K562 (cell line): ENCODE measurements at regions not wholly inside any gene's neighbourhood (a gene's known extent, or its start where the extent isn't known, plus 50 kb on each side); places are given as distances from the start of the nearest gene placed in this dataset.
"Not testable (repeated sequence)": the region's sequence is repeated elsewhere in the genome, so short reads cannot be mapped to it uniquely, and the experiment has no call there.

ENCODE experiments used
- ATAC-seq: fragments of 200-7000 bp; cut with Tn5 transposase; 3 replicates; pipeline ENCODE4 v1.9.1; 2020; ENCODE audit warnings: moderate library complexity
- BruUV-seq: library from RNA; stranded (reverse); fragments of 400-500 nt; replicated peaks from 2 replicates; lab custom pipeline; 2021; lab: Mats Ljungman, UMichigan
- CTCF ChIA-PET: fragments of 300-600 bp; formaldehyde crosslinking; extraction: SDS; loops from one replicate; lab custom pipeline; 2021; ENCODE audit warnings: low intra/inter-chr PET ratio; lab: Yijun Ruan, JAX
- POLR2A ChIA-PET: fragments of 300-600, 350-650 bp; sonication (Branson Sonifier 250); formaldehyde crosslinking; extraction: SDS; loops from one replicate; lab custom pipeline; 2021; ENCODE audit warnings: antibody characterized with exemption, inconsistent platforms; lab: Yijun Ruan, JAX
- DNase-seq, 4 experiments: peaks; one replicate each; pipeline versions ENCODE4 v3.0.0 to v3.0.0-alpha.2; 2011 to 2018; ENCODE audit warnings: low spot score in 3 of 4, mixed read lengths in 3 of 4; ENCODE audit errors: extremely low read depth in 1 of 4
- FAIRE-seq: peaks from 2 replicates; lab custom pipeline; 2011; peaks lifted over from hg19 to GRCh38; lab: Jason Lieb, UNC
- H2AFZ ChIP-seq: 2 replicates; pipeline ENCODE4 v1.6.0; 2011; ENCODE audit warnings: low read depth, low read length, control low read depth, inconsistent platforms
- H3K27ac ChIP-seq: fragments of 200-600 bp; 3 replicates; pipeline ENCODE4 v1.8.0; 2011; ENCODE audit warnings: low read depth, mild to moderate bottlenecking, control low read depth, inconsistent platforms, low read length, moderate library complexity, mixed read lengths; ENCODE audit errors: extremely low read depth
- H3K27me3 ChIP-seq, 2 experiments: fragments of 300-600 bp in 1 of 2; 2 replicates in 1 of 2; 3 replicates in 1 of 2; pipeline versions ENCODE4 v1.6.0 to v1.8.0; 2011; ENCODE audit warnings: inconsistent platforms in 2 of 2, low read length in 2 of 2, mild to moderate bottlenecking in 1 of 2, mixed read lengths in 1 of 2, moderate library complexity in 1 of 2; ENCODE audit not compliant: control insufficient read depth in 2 of 2, insufficient read depth in 2 of 2
- H3K36me3 ChIP-seq: fragments of 300-600 bp; 3 replicates; pipeline ENCODE4 v1.8.0; 2011; ENCODE audit warnings: mild to moderate bottlenecking, low read length, inconsistent platforms; ENCODE audit not compliant: control insufficient read depth, insufficient read depth
- H3K4me1 ChIP-seq, 2 experiments: fragments of 200-600 bp in 1 of 2; replicated peaks in 1 of 2; 2 replicates in 1 of 2; 3 replicates in 1 of 2; pipeline versions ENCODE4 v1.5.1 to v1.8.0; 2011; ENCODE audit warnings: inconsistent platforms in 2 of 2, low read length in 2 of 2, mild to moderate bottlenecking in 1 of 2, mixed read lengths in 1 of 2, moderate library complexity in 1 of 2; ENCODE audit not compliant: control insufficient read depth in 2 of 2, insufficient read depth in 2 of 2
- H3K4me2 ChIP-seq: 2 replicates; pipeline ENCODE4 v1.6.1; 2011; ENCODE audit warnings: low read length, control low read depth, inconsistent platforms, mixed read lengths; ENCODE audit not compliant: insufficient read depth
- H3K4me3 ChIP-seq: fragments of 200-600 bp; sonication (generic), shearing (Covaris generic); 2 replicates; pipeline ENCODE4 v1.5.1; 2016; ENCODE audit warnings: control low read depth, inconsistent platforms
- H3K79me2 ChIP-seq: fragments of 200-600 bp; 3 replicates; pipeline ENCODE4 v1.8.0; 2011; ENCODE audit warnings: low read length, inconsistent platforms; ENCODE audit not compliant: control insufficient read depth, insufficient read depth
- H3K9ac ChIP-seq, 2 experiments: 2 replicates each; pipeline versions ENCODE4 v1.6.0 to v1.6.1; 2011; ENCODE audit warnings: low read depth in 2 of 2, low read length in 2 of 2, control low read depth in 1 of 2, inconsistent platforms in 1 of 2, mild to moderate bottlenecking in 1 of 2, mixed read lengths in 1 of 2; ENCODE audit not compliant: insufficient read depth in 1 of 2
- H3K9me1 ChIP-seq: one replicate; pipeline ENCODE4 v1.6.0; 2011; ENCODE audit warnings: inconsistent platforms, mild to moderate bottlenecking, low read length, moderate library complexity; ENCODE audit not compliant: control insufficient read depth, insufficient read depth
- H3K9me3 ChIP-seq: replicated peaks from 2 replicates; pipeline ENCODE4 v1.5.1; 2011; ENCODE audit warnings: low read depth, low read length, inconsistent platforms; ENCODE audit not compliant: control insufficient read depth, insufficient read depth
- H4K20me1 ChIP-seq: replicated peaks from 2 replicates; pipeline ENCODE4 v1.6.1; 2011; ENCODE audit warnings: low read length, inconsistent platforms, mixed read lengths; ENCODE audit not compliant: control insufficient read depth, insufficient read depth
- ARID4B ChIP-seq: sonication (generic); formaldehyde crosslinking; IDR thresholded peaks from 2 replicates; pipeline ENCODE4 v1.8.0; 2022; ENCODE audit warnings: mild to moderate bottlenecking, missing genetic modification reagents
- STAT5B ChIP-seq: fragments of 250-450 bp; sonication (Bioruptor Pico); IDR thresholded peaks from 2 replicates; pipeline ENCODE4 v1.8.0; 2021; ENCODE audit warnings: mild to moderate bottlenecking, inconsistent platforms
- ZNF76 ChIP-seq: fragments of 250-450 bp; sonication (Bioruptor Pico); IDR thresholded peaks from 2 replicates; pipeline ENCODE4 v1.4.0; 2020; ENCODE audit warnings: mild to moderate bottlenecking, moderate library complexity, borderline replicate concordance
- WGBS: fragments of 100-300 bp; shearing (Covaris generic); methylation state at CpG from one replicate; pipeline ENCODE4 v1.1.6; 2016; ENCODE audit warnings: low coverage, mixed read lengths; ENCODE audit not compliant: insufficient coverage; ENCODE audit errors: missing lambda C conversion rate; 5-methylcytosine and 5-hydroxymethylcytosine counted together
- in situ Hi-C: fragments of 300-500 bp; cut with MboI; formaldehyde crosslinking; loops from 4 replicates; pipeline ENCODE4 v1.15.0; 2018; ENCODE audit warnings: inconsistent platforms, mixed read lengths
- intact Hi-C: fragments of 100-400 bp; cut with micrococcal nuclease; formaldehyde crosslinking; loops from 2 replicates; pipeline ENCODE4 v1.14.2; 2022

- H3K27ac ChIP-seq, H3K4me1 ChIP-seq, FAIRE-seq, CTCF ChIA-PET, H3K79me2 ChIP-seq, H3K4me2 ChIP-seq, ATAC-seq, H4K20me1 ChIP-seq, H3K36me3 ChIP-seq, intact Hi-C loops, H3K4me3 ChIP-seq, H3K9ac ChIP-seq, H3K9me1 ChIP-seq, H3K9me3 ChIP-seq, DNase-seq, in situ Hi-C loops, H3K27me3 ChIP-seq, BruUV-seq, H2AFZ ChIP-seq, POLR2A ChIA-PET: not testable (repeated sequence)
- 0% methylated on average over 3 of the region's 4 CpGs for WGBS
Observed at GRCh38 chr5:125487652-125488051, 741.2 kb upstream of the ZNF608 start.

GRCh38 chr5:125489146-125489545 is 742.7 kb upstream of the ZNF608 start:
- no peaks in the 10 kb centered on the region for H3K27me3 ChIP-seq
- no peak overlapping the region for H3K9ac ChIP-seq
- no peak for DNase-seq
- H3K9me3 ChIP-seq = no peaks in the 10 kb centered on the region; the same call in 1 of the 2 replicates
- CTCF ChIA-PET = no interaction called here
- no peaks in the 10 kb centered on the region for H3K9me1 ChIP-seq
- H3K79me2 ChIP-seq = no peaks in the 10 kb centered on the region
- TF ChIP-seq ARID4B (CRISPR knock-in tag) (no peak), ZNF76 (CRISPR knock-in tag) (no peak), STAT5B (CRISPR knock-in tag) (no peak)
- in situ Hi-C loops = no loop called here
- no peak for FAIRE-seq
- H3K4me3 ChIP-seq = no peak overlapping the region
- no TSS peak for BruUV-seq
- 0% methylated on average over 2 of the region's 2 CpGs for WGBS
- H3K4me2 ChIP-seq = no peak overlapping the region
- no peaks in the 10 kb centered on the region for H4K20me1 ChIP-seq
- H3K4me1 ChIP-seq = no peaks in the 10 kb centered on the region
- H2AFZ ChIP-seq = no peak overlapping the region
- no peak for ATAC-seq
- H3K36me3 ChIP-seq = no peaks in the 10 kb centered on the region
- POLR2A ChIA-PET = no interaction called here
- intact Hi-C loops = no loop called here
- no peak overlapping the region for H3K27ac ChIP-seq
